GM18907 (cell line): ENCODE measurements at regions not wholly inside any gene's neighbourhood (a gene's known extent, or its start where the extent isn't known, plus 50 kb on each side); places are given as distances from the start of the nearest gene placed in this dataset.
"Not testable (repeated sequence)": the region's sequence is repeated elsewhere in the genome, so short reads cannot be mapped to it uniquely, and the experiment has no call there.

ENCODE experiments used
- ATAC-seq: cut with Tn5 transposase; IDR thresholded peaks from one replicate; pipeline ENCODE4 v1.9.1; 2021; ENCODE audit warnings: mild to moderate bottlenecking, moderate library complexity; ENCODE audit not compliant: unreplicated experiment

DNA sequence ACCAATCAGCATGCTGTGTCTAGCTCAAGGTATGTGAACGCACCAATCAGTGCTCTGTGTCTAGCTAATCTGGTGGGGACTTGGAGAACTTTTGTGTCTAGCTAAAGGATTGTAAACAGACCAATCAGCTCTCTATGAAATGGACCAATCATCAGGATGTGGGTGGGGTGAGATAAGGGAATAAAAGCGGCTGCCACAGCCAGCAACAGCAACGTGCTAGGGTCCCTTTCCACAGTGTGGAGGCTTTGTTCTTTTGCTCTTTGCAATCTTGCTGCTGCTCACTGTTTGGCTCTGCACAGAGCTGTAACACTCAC is 1353.9 kb upstream of the CDH18 start:
- not testable (repeated sequence) for ATAC-seq

- ATAC-seq, result not testable (repeated sequence)
These were observed 1353.4 kb upstream of the CDH18 start for GRCh38 chr5:21341203-21341947.

GRCh38 chr5:21340233-21340632 is 1352.2 kb upstream of the CDH18 start:
- ATAC-seq, result not testable (repeated sequence)

- not testable (repeated sequence) for ATAC-seq
These were observed 1348.5 kb upstream of the CDH18 start for GRCh38 chr5:21336478-21336877.

GRCh38 chr5:21315376-21315775 is 1327.4 kb upstream of the CDH18 start:
- ATAC-seq, result not testable (repeated sequence)

DNA sequence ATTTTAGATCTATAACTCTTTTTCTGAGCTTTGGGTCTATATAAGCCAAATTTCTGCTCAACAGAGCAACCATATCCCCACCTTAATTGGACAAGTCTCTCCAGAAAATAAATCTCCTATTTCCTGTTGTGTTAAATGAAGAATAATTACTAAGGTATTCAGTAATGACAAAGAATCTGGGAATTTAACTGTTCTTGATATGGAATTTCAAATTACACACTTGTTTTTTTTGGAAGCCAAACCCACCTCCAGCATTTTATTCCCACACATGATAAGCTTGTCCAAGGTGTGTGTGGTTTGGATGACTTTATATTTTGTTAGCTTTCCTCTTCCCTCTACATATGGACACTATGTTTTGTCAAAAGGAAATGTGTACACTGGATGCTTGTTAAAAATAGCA is 1313.2 kb upstream of the CDH18 start:
- not testable (repeated sequence) for ATAC-seq

- ATAC-seq, result not testable (repeated sequence)
These were observed 1286.4 kb upstream of the CDH18 start for GRCh38 chr5:21274361-21274760.

GRCh38 chr5:21263361-21263760 is 1275.4 kb upstream of the CDH18 start:
- ATAC-seq, result no peak

GRCh38 chr5:21254161-21254560 is 1266.2 kb upstream of the CDH18 start:
- ATAC-seq, result no peak

DNA sequence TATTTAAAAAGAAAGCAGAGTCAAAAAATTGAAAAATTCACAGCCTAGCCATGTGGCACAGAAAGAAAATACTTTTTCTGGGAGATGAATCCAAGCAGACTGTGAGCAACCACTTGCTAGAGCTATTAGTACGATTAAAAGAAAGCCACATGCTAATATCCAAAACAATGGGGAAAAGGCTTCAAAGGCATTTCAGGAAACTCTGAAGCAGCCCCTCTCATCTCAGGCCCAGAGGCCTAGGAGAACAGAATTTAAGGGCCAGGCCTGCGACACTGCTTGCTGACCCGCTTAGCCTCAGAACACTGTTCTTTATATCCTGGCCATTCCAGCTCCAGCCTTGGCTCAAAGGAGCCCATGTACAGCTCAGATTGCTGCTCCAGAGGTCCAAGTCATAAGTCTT is 1257.0 kb upstream of the CDH18 start:
- no peak for ATAC-seq

DNA sequence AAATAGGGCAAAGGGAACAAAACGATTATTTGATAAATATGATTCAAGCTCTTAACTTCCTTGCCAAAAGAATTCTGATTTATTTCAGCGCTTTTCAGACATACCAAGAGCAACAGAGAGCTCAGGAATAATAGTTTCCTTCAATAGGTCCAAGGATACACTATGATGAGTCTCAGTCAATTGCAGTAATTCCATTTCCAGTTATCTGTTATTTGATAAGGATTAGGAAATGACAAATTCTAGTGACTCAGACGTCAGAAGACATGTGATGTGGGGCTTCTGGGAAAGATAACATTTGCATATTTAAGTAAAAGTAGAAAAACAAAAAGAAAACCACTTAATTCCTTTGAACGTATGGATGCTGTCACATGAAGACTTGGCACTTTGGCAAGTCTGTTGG is 1250.8 kb upstream of the CDH18 start:
- no peak for ATAC-seq

GRCh38 chr5:21237461-21237860 is 1249.5 kb upstream of the CDH18 start:
- ATAC-seq, result no peak

DNA sequence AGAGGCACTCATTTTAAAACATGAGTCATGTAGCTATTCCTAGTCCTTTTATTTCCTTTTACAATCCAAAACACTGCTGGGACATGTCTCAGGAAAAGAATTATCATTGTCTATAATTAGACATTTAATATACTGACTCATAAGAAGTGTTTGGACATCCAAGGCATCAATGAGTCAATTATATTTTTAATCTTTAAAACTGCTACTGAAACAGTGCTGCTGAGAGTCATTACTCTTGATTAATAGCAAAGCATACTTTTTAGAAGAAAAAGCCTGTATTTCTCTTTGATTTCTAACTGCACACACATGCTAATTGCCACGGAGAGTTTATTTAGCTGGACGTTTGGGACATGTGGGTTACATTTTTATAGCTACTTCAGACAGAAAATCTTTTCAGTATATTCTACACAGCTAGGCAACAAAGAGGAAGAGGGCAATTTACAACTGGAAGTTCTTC is 1249.0 kb upstream of the CDH18 start:
- no peak for ATAC-seq

DNA sequence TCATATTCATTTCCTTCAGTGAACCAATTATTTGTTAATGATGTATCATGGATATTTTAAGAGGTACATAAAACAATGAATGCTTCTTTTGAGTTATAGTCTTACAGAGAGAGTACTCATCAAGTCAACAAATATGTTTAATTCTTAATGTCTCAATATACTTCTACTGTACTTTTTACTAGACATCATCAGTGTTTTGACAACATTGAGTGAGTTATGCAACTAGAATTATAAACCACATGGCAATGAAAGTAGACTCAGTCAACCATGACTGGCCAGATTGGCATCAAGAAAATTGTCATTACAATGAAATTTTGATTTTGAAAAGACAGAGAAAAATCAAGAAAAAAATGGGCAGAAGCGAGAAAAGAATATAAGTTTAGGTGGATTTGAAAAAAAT is 1248.1 kb upstream of the CDH18 start:
- no peak for ATAC-seq

DNA sequence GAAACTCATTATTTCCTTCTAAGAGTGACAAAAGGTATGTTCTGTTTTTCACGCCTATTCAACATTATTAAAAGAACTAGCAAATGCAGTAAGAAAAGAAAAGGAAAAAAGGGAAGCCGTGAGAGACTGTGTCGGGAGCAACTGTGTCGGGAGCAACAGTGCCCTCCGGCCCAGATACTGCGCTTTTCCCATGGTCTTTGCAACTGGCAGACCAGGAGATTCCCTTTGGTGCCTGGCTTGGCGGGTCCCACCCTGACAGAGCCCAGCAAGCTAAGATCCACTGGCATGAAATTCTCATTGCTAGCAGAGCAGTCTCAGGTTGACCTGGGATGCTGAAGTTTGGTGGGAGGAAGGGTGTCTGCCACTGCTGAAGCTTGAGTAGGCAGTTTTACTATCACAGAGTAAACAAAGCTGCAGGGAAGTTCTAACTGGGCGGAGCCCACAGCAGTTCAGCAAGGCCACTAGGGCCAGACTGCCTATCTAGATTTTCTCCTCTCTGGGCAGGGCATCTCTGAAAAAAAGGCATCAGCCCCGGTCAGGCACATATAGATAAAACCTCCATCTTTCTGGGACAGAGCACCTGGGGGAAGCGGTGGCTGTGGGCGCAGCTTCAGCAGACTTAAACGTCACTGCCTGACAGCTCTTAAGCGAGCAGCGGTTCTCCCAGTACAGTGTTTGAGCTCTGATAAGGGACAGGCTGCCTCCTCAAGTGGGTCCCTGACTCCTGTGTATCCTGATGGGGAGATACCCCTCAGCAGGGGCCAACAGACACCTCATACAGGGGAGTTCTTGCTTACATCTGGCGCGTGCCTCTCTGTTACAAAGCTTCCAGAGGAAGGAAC is 1237.4 kb upstream of the CDH18 start:
- no peak for ATAC-seq

DNA sequence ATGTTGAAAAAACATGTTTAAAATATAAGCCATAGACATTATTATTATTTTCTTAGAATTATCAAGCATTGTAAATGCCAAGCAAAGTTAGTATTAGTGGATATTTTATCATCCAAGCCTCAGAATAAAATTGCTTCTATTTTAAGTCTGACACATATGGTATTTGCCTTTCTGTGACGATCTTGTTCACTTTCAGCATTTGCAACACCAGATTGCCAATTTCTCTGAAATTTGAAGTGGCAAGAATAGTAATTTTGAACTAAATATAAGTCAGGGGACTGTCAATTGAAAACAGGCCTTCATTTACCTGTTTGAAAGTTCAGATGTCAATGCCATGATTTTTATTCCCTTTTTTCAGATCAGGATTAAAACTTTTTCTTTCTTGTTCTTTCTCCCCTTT is 1233.6 kb upstream of the CDH18 start:
- no peak for ATAC-seq

DNA sequence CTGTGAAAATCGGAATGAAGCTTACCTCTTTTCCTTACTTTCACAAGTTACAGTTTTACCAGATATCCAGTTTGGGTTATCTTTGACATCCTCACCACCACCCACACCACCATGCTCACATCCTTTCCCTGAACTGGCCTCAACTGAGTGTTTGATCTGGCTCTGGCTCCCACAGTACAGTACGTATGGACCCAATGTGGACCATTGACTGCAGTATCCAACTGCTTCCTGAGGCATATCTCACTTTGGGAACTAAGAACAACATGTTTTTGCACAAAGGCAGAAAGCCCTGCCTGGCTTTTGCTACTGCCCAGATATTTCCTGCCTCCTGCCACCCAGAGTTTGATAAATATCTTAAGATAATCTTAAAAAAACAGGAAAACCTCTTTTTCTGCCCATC is 1232.0 kb upstream of the CDH18 start:
- no peak for ATAC-seq

- no peak for ATAC-seq
These were observed 1231.3 kb upstream of the CDH18 start for GRCh38 chr5:21219251-21219650.

DNA sequence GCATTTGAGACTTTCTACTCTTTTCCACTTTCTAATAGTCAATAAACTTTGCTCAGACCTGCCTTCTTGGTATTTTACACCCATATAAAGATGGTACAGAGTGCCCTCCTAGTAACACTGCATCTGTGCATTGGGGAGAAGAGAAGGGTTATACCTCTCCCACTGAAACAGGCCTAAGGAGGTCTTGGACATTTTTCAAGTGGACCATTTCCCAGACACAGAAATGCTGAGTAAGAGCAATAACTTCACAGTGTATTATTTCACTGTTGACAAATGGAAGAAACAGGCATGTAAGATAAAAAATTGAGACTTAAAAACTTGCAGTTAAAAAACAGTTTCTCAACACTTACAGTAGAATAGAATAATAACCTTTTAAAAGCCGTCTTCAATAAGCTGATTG is 1224.0 kb upstream of the CDH18 start:
- no peak for ATAC-seq

GRCh38 chr5:21209409-21209808 is 1221.4 kb upstream of the CDH18 start:
- ATAC-seq, result no peak

- ATAC-seq, result no peak
These were observed 1211.1 kb upstream of the CDH18 start for GRCh38 chr5:21199087-21199486.

DNA sequence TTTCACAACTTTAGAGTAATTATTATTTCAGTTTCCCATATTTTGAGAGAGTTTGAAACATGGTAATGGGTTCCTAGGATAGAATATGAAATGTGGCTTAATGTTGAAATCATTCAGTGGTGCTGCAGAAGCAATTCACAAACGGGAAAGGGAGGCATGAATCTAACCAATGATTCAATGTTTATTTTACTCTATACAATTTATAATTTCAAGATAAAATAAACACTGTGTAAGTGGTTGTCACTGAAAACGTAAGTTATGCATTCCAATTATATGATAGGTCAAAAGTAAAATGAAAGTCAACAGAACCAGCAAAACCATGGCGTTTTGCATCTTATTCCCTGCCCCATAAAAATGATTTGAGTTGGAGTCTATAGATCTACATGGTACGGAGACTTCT is 1207.1 kb upstream of the CDH18 start:
- no peak for ATAC-seq
